B cell (primary cell): ENCODE measurements at regions not wholly inside any gene's neighbourhood (a gene's known extent, or its start where the extent isn't known, plus 50 kb on each side); places are given as distances from the start of the nearest gene placed in this dataset.

Source experiments
- CTCF ChIP-seq: fragments of 200-600 bp; IDR thresholded peaks from one replicate; pipeline ENCODE4 v1.8.0; 2022; ENCODE audit warnings: antibody characterized with exemption, mild to moderate bottlenecking
- EZH2 ChIP-seq: IDR thresholded peaks from 2 replicates; pipeline ENCODE4 v1.6.1; 2012; ENCODE audit warnings: borderline replicate concordance, low read depth, mild to moderate bottlenecking, moderate library complexity, low read length; ENCODE audit not compliant: insufficient read depth, poor library complexity, severe bottlenecking

- TF ChIP-seq CTCF (no peak), EZH2 (no peak)
Measured at GRCh38 chr2:77823028-77823427, 300.9 kb upstream of the LRRTM4 start.
